Lung (tissue), 11 donors: ENCODE measurements at regions not wholly inside any gene's neighbourhood (a gene's known extent, or its start where the extent isn't known, plus 50 kb on each side); places are given as distances from the start of the nearest gene placed in this dataset.

Source experiments
- ATAC-seq: fragments of 200-7000 bp; cut with Tn5 transposase; one replicate; pipeline ENCODE4 v1.9.1; 2020; ENCODE audit warnings: moderate number of reproducible peaks; ENCODE audit not compliant: insufficient read depth, low FRiP score
- DNase-seq, 3 donors: peaks; one replicate each; pipeline ENCODE4 v3.0.0-alpha.2; 2013 to 2017
- H3K27ac ChIP-seq, 2 donors: one replicate each; pipeline ENCODE4 v1.5.1; 2013; ENCODE audit warnings: mild to moderate bottlenecking in 2 of 2, moderate library complexity in 2 of 2, control low read depth in 1 of 2, inconsistent platforms in 1 of 2, low read depth in 1 of 2, low read length in 1 of 2
- H3K27me3 ChIP-seq, 3 donors: one replicate each; pipeline ENCODE4 v1.5.1; 2013; ENCODE audit warnings: low read length in 2 of 3; ENCODE audit not compliant: control insufficient read depth in 3 of 3, insufficient read depth in 3 of 3
- H3K36me3 ChIP-seq, 4 donors: one replicate each; pipeline ENCODE4 v1.5.1; 2013; ENCODE audit warnings: low read length in 4 of 4, mild to moderate bottlenecking in 1 of 4, moderate library complexity in 1 of 4; ENCODE audit not compliant: control insufficient read depth in 4 of 4, insufficient read depth in 4 of 4
- H3K4me1 ChIP-seq, 5 donors: one replicate each; pipeline ENCODE4 v1.5.1; 2013; ENCODE audit warnings: low read length in 5 of 5, mild to moderate bottlenecking in 2 of 5, moderate library complexity in 1 of 5; ENCODE audit not compliant: control insufficient read depth in 5 of 5, insufficient read depth in 5 of 5
- H3K4me3 ChIP-seq: one replicate; pipeline ENCODE4 v1.5.1; 2013; ENCODE audit warnings: mild to moderate bottlenecking, control low read depth, moderate library complexity
- H3K9ac ChIP-seq, 2 donors: one replicate each; pipeline ENCODE4 v1.5.1; 2013; ENCODE audit warnings: low read length in 2 of 2, control low read depth in 1 of 2; ENCODE audit not compliant: insufficient read depth in 1 of 2
- H3K9me3 ChIP-seq, 4 donors: one replicate each; pipeline ENCODE4 v1.5.1; 2013; ENCODE audit warnings: low read length in 3 of 4, mild to moderate bottlenecking in 1 of 4, moderate library complexity in 1 of 4; ENCODE audit not compliant: control insufficient read depth in 4 of 4, insufficient read depth in 3 of 4
- CTCF ChIP-seq: IDR thresholded peaks from 2 replicates; pipeline ENCODE4 v1.5.1; 2012; ENCODE audit warnings: mild to moderate bottlenecking; ENCODE audit errors: control extremely low read depth, extremely low read depth
- WGBS, 2 donors: extraction: QIAGEN DNeasy Blood & Tissue Kit; methylation state at CpG; one replicate each; pipeline ENCODE4 v1.1.7; 2013; 5-methylcytosine and 5-hydroxymethylcytosine counted together
- donor health status: control.
- donor health status: control.
- donor health status: Bipolar disorder and iron deficiency.
- donor health status: healthy.
- donor health status: DM: yes; HTN: yes; CAD: no.

- DNase-seq (no peak), ATAC-seq (no peak)
- Histone ChIP-seq H3K4me1 (no peaks in the 10 kb centered on the region), H3K27me3 (no peaks in the 10 kb centered on the region), H3K9me3 (no peaks in the 10 kb centered on the region), H3K4me3 (no peak overlapping the region), H3K9ac (no peak overlapping the region), H3K36me3 (no peaks in the 10 kb centered on the region), H3K27ac (no peak overlapping the region)
- 66 to 70% methylated on average over 2 of the region's 2 CpGs for WGBS, 2 donors
- no peak for TF ChIP-seq CTCF
Observed at GRCh38 chr11:37642296-37642695, 1044.3 kb upstream of the RAG2 start.

GRCh38 chr11:37632748-37633147 lies 1034.7 kb upstream of the RAG2 start:
- DNase-seq (no peak), ATAC-seq (no peak)
- no peaks in the 10 kb centered on the region for H3K4me1 ChIP-seq
- H3K9ac ChIP-seq = no peak overlapping the region
- TF ChIP-seq CTCF = no peak
- H3K27ac ChIP-seq = no peak overlapping the region
- H3K36me3 ChIP-seq = no peaks in the 10 kb centered on the region
- no peaks in the 10 kb centered on the region for H3K9me3 ChIP-seq
- H3K27me3 ChIP-seq = no peaks in the 10 kb centered on the region
- no peak overlapping the region for H3K4me3 ChIP-seq

- no peaks in the 10 kb centered on the region for H3K4me1 ChIP-seq
- ATAC-seq (no peak), DNase-seq (no peak)
- peaks cover 0 to under 1% (median 0%) of the 10 kb centered on the region in 4 donors for H3K9me3 ChIP-seq
- no peak overlapping the region for H3K4me3 ChIP-seq
- no peaks in the 10 kb centered on the region for H3K27me3 ChIP-seq
- no peak for TF ChIP-seq CTCF
- H3K27ac ChIP-seq = no peak overlapping the region
- 30 to 51% methylated on average over 1 of the region's 1 CpG for WGBS, 2 donors
- no peak overlapping the region for H3K9ac ChIP-seq
- H3K36me3 ChIP-seq = no peaks in the 10 kb centered on the region
Observed at GRCh38 chr11:37630866-37631265, 1032.8 kb upstream of the RAG2 start.

- 75 to 89% methylated on average over 3 of the region's 3 CpGs for WGBS, 2 donors
Observed at GRCh38 chr11:37623778-37624177, 1025.7 kb upstream of the RAG2 start.

More at GRCh38 chr11:37623778-37624177, 1025.7 kb upstream of the RAG2 start:
- H3K36me3 ChIP-seq = no peaks in the 10 kb centered on the region
- H3K27me3 ChIP-seq = no peaks in the 10 kb centered on the region
- H3K4me1 ChIP-seq = no peaks in the 10 kb centered on the region
- DNase-seq (no peak), ATAC-seq (no peak)
- no peak overlapping the region for H3K9ac ChIP-seq
- no peak overlapping the region for H3K27ac ChIP-seq
- no peak overlapping the region for H3K4me3 ChIP-seq
- H3K9me3 ChIP-seq = peaks cover 0 to 2% (median 0%) of the 10 kb centered on the region in 4 donors
- TF ChIP-seq CTCF = no peak
